Central memory CD8-positive, alpha-beta T cell (primary cell): ENCODE measurements at regions not wholly inside any gene's neighbourhood (a gene's known extent, or its start where the extent isn't known, plus 50 kb on each side); places are given as distances from the start of the nearest gene placed in this dataset.
"Not testable (repeated sequence)": the region's sequence is repeated elsewhere in the genome, so short reads cannot be mapped to it uniquely, and the experiment has no call there.

Experiments used
- ATAC-seq: fragments of 150-1000 bp; cut with Tn5 transposase; replicated peaks from 2 replicates; pipeline ENCODE4 v1.10.0; 2022; ENCODE audit warnings: mild to moderate bottlenecking, moderate FRiP score, moderate number of reproducible peaks; ENCODE audit not compliant: poor library complexity, severe bottlenecking; ENCODE audit errors: extremely low read depth
- DNase-seq, 2 donors: peaks; one replicate each; pipeline ENCODE4 v3.0.0; 2021; ENCODE audit warnings: low spot score in 2 of 2
- H3K27ac Mint-ChIP-seq: one replicate; pipeline ENCODE4 v1.8.0; 2022; ENCODE audit warnings: low read depth, mild to moderate bottlenecking, moderate library complexity, mixed read lengths
- H3K27me3 Mint-ChIP-seq: one replicate; pipeline ENCODE4 v1.8.0; 2022; ENCODE audit warnings: mixed read lengths
- H3K36me3 Mint-ChIP-seq: one replicate; pipeline ENCODE4 v1.8.0; 2022; ENCODE audit warnings: mild to moderate bottlenecking, moderate library complexity, mixed read lengths; ENCODE audit not compliant: insufficient read depth
- H3K4me1 Mint-ChIP-seq: one replicate; pipeline ENCODE4 v1.8.0; 2022; ENCODE audit warnings: mixed read lengths
- H3K4me3 Mint-ChIP-seq: one replicate; pipeline ENCODE4 v1.8.0; 2022; ENCODE audit warnings: mild to moderate bottlenecking, moderate library complexity, mixed read lengths
- H3K9me3 Mint-ChIP-seq: one replicate; pipeline ENCODE4 v1.8.0; 2022; ENCODE audit warnings: mixed read lengths

DNA sequence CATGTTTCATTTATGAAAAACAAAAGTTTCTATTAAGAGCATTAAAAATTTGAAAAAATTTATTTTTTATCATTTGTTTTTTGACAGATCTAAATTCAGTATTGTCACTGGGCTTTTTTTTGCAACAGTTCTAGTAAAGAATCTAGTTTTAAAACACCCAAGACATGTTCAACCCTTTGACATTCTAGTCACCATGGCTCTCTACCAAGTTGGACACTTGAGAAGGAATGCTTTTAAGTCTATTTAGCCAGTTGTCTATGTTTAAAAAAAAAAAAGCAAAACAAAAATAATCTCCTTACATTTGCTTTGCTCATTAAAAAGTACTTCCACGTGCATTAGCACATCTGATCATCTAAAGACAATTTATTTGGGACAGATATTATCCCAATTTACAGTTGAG, 417.5 kb downstream of the RSL24D1 start:
- Mint-ChIP-seq H3K27ac (no peak overlapping the region), H3K4me3 (no peak overlapping the region), H3K27me3 (no peaks in the 10 kb centered on the region), H3K4me1 (no peaks in the 10 kb centered on the region), H3K36me3 (no peaks in the 10 kb centered on the region), H3K9me3 (peaks cover 4% of the 10 kb centered on the region)
- DNase-seq (no peak), ATAC-seq (no peak)

- H3K36me3 Mint-ChIP-seq: no peaks in the 10 kb centered on the region
- ATAC-seq (no peak), DNase-seq (no peak)
- H3K9me3 Mint-ChIP-seq: no peaks in the 10 kb centered on the region
- no peak overlapping the region for H3K4me3 Mint-ChIP-seq
- H3K27ac Mint-ChIP-seq: no peak overlapping the region
- no peaks in the 10 kb centered on the region for H3K27me3 Mint-ChIP-seq
- H3K4me1 Mint-ChIP-seq: no peaks in the 10 kb centered on the region
Measured at GRCh38 chr15:54776410-54776809, 420.3 kb downstream of the RSL24D1 start.

GRCh38 chr15:54772663-54773062, 424.1 kb downstream of the RSL24D1 start:
- Mint-ChIP-seq H3K27ac (no peak overlapping the region), H3K9me3 (peaks cover 9% of the 10 kb centered on the region), H3K36me3 (no peaks in the 10 kb centered on the region), H3K27me3 (no peaks in the 10 kb centered on the region), H3K4me1 (no peaks in the 10 kb centered on the region), H3K4me3 (no peak overlapping the region)
- no peak for DNase-seq
- ATAC-seq: no peak

- not testable (repeated sequence) for H3K4me1 Mint-ChIP-seq, ATAC-seq, H3K4me3 Mint-ChIP-seq, H3K27ac Mint-ChIP-seq, DNase-seq, H3K36me3 Mint-ChIP-seq, H3K27me3 Mint-ChIP-seq
- peaks cover 11% of the 10 kb centered on the region for H3K9me3 Mint-ChIP-seq
Measured at GRCh38 chr15:54749461-54749860, 447.3 kb downstream of the RSL24D1 start.

DNA sequence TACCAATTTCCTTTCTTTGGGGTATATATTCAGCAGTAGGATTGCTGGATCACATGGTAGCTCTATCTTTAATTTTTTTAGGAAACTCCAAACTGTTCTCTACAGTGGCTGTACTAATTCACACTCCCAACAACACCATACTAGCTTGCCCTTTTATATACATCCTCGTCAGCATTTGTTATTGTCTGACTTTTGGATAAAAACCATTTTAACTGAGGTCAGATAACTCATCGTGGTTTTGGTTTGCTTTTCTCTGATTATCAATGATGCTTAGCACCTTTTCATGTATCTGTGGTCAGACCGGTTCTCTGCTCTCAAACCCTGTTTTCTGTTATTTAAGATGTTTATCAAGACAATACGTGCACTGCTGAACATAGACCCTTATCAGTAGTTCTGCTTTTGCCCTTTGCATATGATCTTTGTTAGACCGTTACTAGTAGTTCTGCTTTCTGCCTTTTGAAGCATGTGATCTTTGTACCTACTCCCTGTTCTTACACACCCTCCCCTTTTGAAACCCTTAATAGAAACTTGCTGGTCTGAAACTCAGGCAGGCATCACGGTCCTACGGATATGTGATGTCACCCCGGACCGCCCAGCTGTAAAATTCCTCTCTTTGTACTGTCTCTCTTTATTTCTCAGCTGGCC, 474.3 kb downstream of the RSL24D1 start:
- H3K27me3 Mint-ChIP-seq: no peaks in the 10 kb centered on the region
- no peaks in the 10 kb centered on the region for H3K4me1 Mint-ChIP-seq
- peaks cover 20% of the 10 kb centered on the region for H3K9me3 Mint-ChIP-seq
- no peak for ATAC-seq
- H3K4me3 Mint-ChIP-seq: no peak overlapping the region
- no peak for DNase-seq
- no peak overlapping the region for H3K27ac Mint-ChIP-seq
- H3K36me3 Mint-ChIP-seq: no peaks in the 10 kb centered on the region

DNA sequence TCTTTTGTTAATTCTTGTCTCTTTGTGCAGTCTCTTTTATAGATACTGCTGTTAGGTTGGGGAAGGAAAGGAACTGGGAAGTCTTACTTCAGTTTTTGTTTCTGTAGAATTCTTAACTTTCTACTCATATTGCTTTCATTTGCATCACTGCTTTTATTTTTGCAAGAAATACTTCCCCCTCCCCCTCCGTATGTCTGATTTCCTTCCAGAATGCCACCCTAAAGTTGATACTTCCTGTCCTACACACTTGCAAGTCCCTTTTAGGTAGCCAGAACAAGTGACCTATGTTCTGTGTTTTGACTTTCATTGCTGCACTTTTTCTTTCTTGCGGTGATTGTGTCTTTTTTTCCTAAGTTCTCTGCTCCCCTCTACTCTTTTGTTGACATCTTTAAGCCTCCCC, 477.4 kb downstream of the RSL24D1 start:
- Mint-ChIP-seq H3K27me3 (no peaks in the 10 kb centered on the region), H3K27ac (no peak overlapping the region), H3K36me3 (no peaks in the 10 kb centered on the region), H3K4me3 (no peak overlapping the region), H3K9me3 (peaks cover 20% of the 10 kb centered on the region), H3K4me1 (no peaks in the 10 kb centered on the region)
- ATAC-seq (no peak), DNase-seq (no peak)

GRCh38 chr15:54707805-54708752, 488.7 kb downstream of the RSL24D1 start:
- Mint-ChIP-seq H3K4me3 (no peak overlapping the region), H3K36me3 (no peaks in the 10 kb centered on the region), H3K27me3 (no peaks in the 10 kb centered on the region), H3K27ac (no peak overlapping the region), H3K4me1 (no peaks in the 10 kb centered on the region), H3K9me3 (no peaks in the 10 kb centered on the region)
- DNase-seq (no peak), ATAC-seq (no peak)

DNA sequence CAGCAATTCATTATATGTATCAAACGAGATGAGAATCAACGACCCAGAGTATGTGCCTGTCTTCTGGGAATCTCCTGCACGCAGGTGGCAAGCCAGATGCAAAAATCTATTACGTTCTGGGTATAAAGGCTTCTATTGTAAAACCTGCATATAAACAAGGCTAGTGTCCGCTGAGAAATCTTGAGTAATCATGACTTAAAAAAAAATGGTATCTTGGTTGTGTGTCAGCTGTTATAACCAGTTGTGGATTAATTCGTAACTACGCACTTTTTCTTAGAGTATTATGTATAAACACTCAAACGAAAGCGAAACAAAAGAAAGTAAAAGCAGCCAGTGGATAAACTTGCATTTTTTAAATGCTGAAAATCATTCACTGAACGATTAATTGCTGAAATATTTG, 509.1 kb downstream of the RSL24D1 start:
- no peak for DNase-seq
- no peak overlapping the region for H3K4me3 Mint-ChIP-seq
- no peak overlapping the region for H3K27ac Mint-ChIP-seq
- no peak for ATAC-seq
- no peaks in the 10 kb centered on the region for H3K4me1 Mint-ChIP-seq
- no peaks in the 10 kb centered on the region for H3K9me3 Mint-ChIP-seq
- H3K36me3 Mint-ChIP-seq: no peaks in the 10 kb centered on the region
- no peaks in the 10 kb centered on the region for H3K27me3 Mint-ChIP-seq
